Gastrocnemius medialis (tissue), 4 donors: ENCODE measurements at regions not wholly inside any gene's neighbourhood (a gene's known extent, or its start where the extent isn't known, plus 50 kb on each side); places are given as distances from the start of the nearest gene placed in this dataset.

ENCODE experiments used
- POLR2A ChIP-seq, 2 donors: fragments of 450-650 bp; IDR thresholded peaks; one replicate each; pipeline ENCODE4 v1.6.1; 2017; ENCODE audit warnings: antibody characterized with exemption in 2 of 2, mild to moderate bottlenecking in 2 of 2, moderate library complexity in 2 of 2
- TF ChIP-seq, protein P1 (sequence below), 5 experiments: fragments of 450-650 bp in 3 of 5; fragments of 200-600 bp in 2 of 5; sonication (generic) in 2 of 5; IDR thresholded peaks in 4 of 5; conservative IDR thresholded peaks in 1 of 5; 1 replicate in 4 of 5; 2 replicates in 1 of 5; pipeline ENCODE4 v1.5.1; 2016 to 2019; ENCODE audit warnings: antibody characterized with exemption in 5 of 5, mild to moderate bottlenecking in 3 of 5, moderate library complexity in 3 of 5

DNA sequence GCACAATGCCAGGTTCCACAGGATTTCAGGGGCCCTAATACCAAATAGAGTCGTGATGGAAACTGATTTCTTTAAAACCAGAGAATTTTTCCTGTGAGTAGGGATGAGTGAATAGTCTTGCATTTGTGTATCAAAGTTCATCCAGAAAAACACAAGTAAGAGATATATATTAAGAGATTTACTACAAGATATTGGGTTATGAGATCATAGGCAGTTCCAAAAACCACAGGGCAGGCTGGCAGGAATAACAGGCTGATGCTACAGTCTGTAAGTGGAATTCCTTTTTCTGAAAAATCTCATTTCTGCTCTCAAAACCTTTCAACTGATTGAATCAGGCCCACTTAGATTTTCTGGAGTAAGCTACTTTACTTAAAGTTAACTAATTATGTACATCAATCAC is 1756.2 kb upstream of the SEL1L start:
- TF ChIP-seq, protein P1, sequence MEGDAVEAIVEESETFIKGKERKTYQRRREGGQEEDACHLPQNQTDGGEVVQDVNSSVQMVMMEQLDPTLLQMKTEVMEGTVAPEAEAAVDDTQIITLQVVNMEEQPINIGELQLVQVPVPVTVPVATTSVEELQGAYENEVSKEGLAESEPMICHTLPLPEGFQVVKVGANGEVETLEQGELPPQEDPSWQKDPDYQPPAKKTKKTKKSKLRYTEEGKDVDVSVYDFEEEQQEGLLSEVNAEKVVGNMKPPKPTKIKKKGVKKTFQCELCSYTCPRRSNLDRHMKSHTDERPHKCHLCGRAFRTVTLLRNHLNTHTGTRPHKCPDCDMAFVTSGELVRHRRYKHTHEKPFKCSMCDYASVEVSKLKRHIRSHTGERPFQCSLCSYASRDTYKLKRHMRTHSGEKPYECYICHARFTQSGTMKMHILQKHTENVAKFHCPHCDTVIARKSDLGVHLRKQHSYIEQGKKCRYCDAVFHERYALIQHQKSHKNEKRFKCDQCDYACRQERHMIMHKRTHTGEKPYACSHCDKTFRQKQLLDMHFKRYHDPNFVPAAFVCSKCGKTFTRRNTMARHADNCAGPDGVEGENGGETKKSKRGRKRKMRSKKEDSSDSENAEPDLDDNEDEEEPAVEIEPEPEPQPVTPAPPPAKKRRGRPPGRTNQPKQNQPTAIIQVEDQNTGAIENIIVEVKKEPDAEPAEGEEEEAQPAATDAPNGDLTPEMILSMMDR (IDR thresholded peaks at IDR 0.05 in 4 of 5, conservative IDR thresholded peaks at IDR 0.05 in 1 of 5) = no peak
- TF ChIP-seq POLR2A (IDR thresholded peaks at IDR 0.05) = no peak
